Cardiac muscle cell (in vitro differentiated cells and primary cell): ENCODE measurements at regions not wholly inside any gene's neighbourhood (a gene's known extent, or its start where the extent isn't known, plus 50 kb on each side); places are given as distances from the start of the nearest gene placed in this dataset.

Experiments used
- DNase-seq, 2 donors: peaks; one replicate each; pipeline versions ENCODE4 v3.0.0 to v3.0.0-alpha.2; 2010 to 2017; ENCODE audit warnings: low read depth in 1 of 2, low spot score in 1 of 2
- H3K27ac ChIP-seq: fragments of 200-600 bp; sonication (generic); 2 replicates; pipeline ENCODE4 v1.5.1; 2016
- H3K27me3 ChIP-seq: fragments of 200-600 bp; sonication (generic); 2 replicates; pipeline ENCODE4 v1.6.0; 2016; ENCODE audit warnings: control low read depth
- H3K36me3 ChIP-seq: fragments of 200-600 bp; sonication (generic); 2 replicates; pipeline ENCODE4 v1.5.1; 2016; ENCODE audit warnings: control low read depth
- H3K4me1 ChIP-seq: fragments of 200-600 bp; sonication (generic); 2 replicates; pipeline ENCODE4 v1.8.1; 2017; ENCODE audit warnings: low read depth, mild to moderate bottlenecking, mixed run types
- H3K4me3 ChIP-seq: fragments of 200-600 bp; sonication (generic); 2 replicates; pipeline ENCODE4 v1.5.1; 2016; ENCODE audit warnings: mild to moderate bottlenecking
- H3K9me3 ChIP-seq: fragments of 200-600 bp; sonication (generic); 2 replicates; pipeline ENCODE4 v1.5.1; 2017; ENCODE audit warnings: low read depth, mild to moderate bottlenecking, control low read depth
- TF ChIP-seq, protein P1 (sequence below): IDR thresholded peaks from 2 replicates; pipeline ENCODE4 v1.5.1; 2012; ENCODE audit warnings: low read depth, mild to moderate bottlenecking, low read length

DNA sequence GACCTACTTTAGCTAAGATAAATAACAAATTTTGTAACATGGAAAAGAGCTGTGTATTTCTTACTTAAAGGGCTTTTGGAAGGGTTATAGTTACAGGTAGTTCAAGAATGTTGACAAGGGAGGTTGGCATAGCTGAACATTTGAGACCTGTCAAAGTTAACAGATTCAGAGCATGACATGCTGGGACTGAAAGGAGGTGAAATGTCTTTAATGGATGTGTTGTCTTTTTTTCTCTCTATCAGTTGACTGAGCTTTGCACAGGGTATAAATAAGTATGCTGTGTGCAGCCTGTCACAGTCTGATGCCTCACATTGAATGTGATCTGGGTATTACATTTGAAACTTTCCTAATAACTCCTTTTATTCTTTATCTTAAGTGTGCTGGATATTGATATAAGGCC, 411.9 kb upstream of the ZP4 start:
- Histone ChIP-seq H3K4me3 (no peak overlapping the region), H3K27me3 (no peaks in the 10 kb centered on the region), H3K27ac (no peak overlapping the region), H3K4me1 (no peaks in the 10 kb centered on the region), H3K9me3 (no peaks in the 10 kb centered on the region), H3K36me3 (no peaks in the 10 kb centered on the region)
- no peak for DNase-seq
- TF ChIP-seq, protein P1, sequence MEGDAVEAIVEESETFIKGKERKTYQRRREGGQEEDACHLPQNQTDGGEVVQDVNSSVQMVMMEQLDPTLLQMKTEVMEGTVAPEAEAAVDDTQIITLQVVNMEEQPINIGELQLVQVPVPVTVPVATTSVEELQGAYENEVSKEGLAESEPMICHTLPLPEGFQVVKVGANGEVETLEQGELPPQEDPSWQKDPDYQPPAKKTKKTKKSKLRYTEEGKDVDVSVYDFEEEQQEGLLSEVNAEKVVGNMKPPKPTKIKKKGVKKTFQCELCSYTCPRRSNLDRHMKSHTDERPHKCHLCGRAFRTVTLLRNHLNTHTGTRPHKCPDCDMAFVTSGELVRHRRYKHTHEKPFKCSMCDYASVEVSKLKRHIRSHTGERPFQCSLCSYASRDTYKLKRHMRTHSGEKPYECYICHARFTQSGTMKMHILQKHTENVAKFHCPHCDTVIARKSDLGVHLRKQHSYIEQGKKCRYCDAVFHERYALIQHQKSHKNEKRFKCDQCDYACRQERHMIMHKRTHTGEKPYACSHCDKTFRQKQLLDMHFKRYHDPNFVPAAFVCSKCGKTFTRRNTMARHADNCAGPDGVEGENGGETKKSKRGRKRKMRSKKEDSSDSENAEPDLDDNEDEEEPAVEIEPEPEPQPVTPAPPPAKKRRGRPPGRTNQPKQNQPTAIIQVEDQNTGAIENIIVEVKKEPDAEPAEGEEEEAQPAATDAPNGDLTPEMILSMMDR, result no peak

DNA sequence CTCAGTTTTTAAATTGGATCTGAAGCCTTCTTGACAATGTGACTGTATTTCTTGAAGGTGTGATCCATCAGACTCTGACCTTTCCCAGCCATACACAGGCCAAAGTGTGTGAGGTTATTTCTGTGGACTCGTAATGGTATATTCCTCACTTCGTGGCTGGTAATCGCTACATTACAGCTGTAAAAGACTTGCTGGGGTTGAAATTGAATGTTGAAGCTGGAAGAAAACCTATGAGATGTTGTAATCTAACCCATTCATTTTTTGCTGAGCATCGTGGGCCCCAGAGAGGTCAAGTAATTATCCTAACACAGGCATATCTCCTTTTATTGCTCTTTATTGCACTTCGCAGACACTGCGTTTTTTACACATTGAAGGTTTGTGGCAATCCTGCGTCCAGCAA, 405.6 kb upstream of the ZP4 start:
- TF ChIP-seq, protein P1, result no peak
- Histone ChIP-seq H3K4me1 (no peaks in the 10 kb centered on the region), H3K36me3 (no peaks in the 10 kb centered on the region), H3K27ac (no peak overlapping the region), H3K9me3 (no peaks in the 10 kb centered on the region), H3K4me3 (no peak overlapping the region), H3K27me3 (no peaks in the 10 kb centered on the region)
- DNase-seq, result no peak

DNA sequence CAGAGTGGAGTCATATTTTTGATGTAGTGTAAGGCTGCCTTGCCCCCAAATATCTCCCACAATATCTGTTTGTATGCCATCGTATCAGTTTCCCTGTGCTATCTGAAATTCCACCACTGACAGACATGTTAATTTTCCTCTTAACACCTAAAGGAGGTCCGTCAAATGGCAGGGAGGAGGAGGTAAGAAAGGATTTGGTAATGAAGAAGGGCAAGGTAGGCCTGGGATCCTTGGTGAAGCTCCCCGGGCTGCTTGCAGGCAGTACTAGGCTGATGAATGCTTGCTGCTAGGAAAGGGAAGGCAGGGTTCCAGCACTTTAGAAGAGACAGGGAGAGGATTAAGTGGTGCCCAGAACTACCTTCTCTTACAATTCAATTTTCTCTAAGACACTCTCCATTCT, 402.4 kb upstream of the ZP4 start:
- Histone ChIP-seq H3K27ac (no peak overlapping the region), H3K27me3 (no peaks in the 10 kb centered on the region), H3K9me3 (no peaks in the 10 kb centered on the region), H3K36me3 (no peaks in the 10 kb centered on the region), H3K4me1 (no peaks in the 10 kb centered on the region), H3K4me3 (no peak overlapping the region)
- TF ChIP-seq, protein P1, result no peak
- DNase-seq, result no peak

DNA sequence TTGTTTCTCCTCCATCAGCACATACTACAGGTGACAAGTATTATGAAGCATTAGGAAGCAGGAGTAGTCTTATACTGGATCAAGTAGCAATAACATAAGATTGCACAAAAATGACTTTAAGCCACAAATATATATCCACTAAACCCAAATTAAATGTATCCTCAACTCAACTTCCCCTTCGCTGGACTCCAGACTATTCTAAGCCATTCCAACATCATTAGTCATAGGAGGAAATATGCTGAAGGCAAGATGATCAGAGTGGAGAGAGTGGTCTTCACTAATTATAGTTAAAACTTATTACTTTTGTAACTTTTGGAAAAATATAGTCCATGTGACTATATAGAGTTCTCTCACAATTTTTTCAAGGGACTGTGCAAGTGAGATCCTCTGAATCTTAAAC, 390.7 kb upstream of the ZP4 start:
- H3K4me3 ChIP-seq, result no peak overlapping the region
- no peak for DNase-seq
- H3K9me3 ChIP-seq, result no peaks in the 10 kb centered on the region
- TF ChIP-seq, protein P1, result no peak
- H3K4me1 ChIP-seq, result no peaks in the 10 kb centered on the region
- H3K27me3 ChIP-seq, result no peaks in the 10 kb centered on the region
- H3K36me3 ChIP-seq, result no peaks in the 10 kb centered on the region
- H3K27ac ChIP-seq, result no peak overlapping the region

DNA sequence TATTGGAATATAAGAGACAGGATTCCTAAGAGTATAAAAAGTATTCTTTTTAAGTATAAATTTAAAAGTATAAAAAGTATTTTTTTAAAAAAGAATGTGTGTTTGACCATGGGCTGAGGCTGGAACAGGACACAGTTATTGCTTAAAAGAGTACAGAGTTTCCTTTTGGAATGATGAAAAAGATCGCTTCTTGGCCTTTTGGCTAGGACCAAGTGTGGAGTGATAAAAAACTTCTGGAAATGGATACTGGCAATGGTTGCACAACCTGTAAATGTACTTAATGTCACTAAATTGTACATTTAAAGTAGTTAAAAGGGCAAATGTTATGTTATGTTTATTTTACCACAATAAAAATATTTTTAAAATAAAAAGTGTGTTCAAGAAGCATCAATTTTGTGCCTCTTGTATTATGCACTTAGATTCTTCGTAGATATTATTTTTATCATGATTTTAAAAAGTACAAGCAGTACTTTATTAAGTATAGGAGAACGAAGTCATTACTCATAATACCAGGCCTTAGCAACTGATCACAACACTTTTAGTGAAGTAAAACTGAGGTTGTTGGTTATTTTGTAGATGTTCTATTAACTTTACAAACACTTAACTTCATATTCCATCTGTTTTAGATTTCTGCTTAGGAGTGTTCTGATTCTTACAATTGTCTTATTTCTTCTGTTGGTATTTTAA, 389.1 kb upstream of the ZP4 start:
- Histone ChIP-seq H3K4me1 (no peaks in the 10 kb centered on the region), H3K27ac (no peak overlapping the region), H3K9me3 (no peaks in the 10 kb centered on the region), H3K36me3 (no peaks in the 10 kb centered on the region), H3K4me3 (no peak overlapping the region), H3K27me3 (no peaks in the 10 kb centered on the region)
- DNase-seq, result no peak
- TF ChIP-seq, protein P1, result no peak
